ENCODE measurements at regions not wholly inside any gene's neighbourhood (a gene's known extent, or its start where the extent isn't known, plus 50 kb on each side); places are given as distances from the start of the nearest gene placed in this dataset.

DNA sequence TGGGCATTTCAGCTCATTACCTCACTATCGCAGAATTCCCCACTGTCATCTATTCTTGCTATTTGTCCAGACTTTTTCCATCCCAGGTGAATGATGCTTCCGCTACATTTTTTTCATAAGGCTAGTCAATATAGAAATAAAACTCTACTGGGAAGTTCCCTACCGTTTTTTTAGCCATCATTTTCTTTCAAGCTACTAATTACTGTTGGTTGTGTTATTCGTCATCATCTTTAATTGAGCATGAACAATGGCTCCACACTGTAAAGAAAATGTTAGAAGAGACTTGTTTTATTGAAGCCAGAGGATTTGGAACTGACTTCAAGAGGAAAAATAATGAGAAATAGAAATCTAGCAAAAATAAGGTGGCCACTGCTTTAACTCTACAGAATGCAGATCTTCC is 265.0 kb downstream of the ZNF608 start:
- H3K4me2 ChIP-seq (ENCODE audit: low read length): no peak overlapping the region
- no peaks in the 10 kb centered on the region for H3K36me3 ChIP-seq (ENCODE audit: insufficient read depth, low read length)
- no peak overlapping the region for H3K9ac ChIP-seq (ENCODE audit: low read depth, low read length)
- H3K9me3 ChIP-seq (replicated peaks; ENCODE audit: low read length): no peaks in the 10 kb centered on the region
- no peak overlapping the region for H3K4me3 ChIP-seq (ENCODE audit: low read length)
- H3K4me1 ChIP-seq (ENCODE audit: control insufficient read depth, insufficient read depth, low read length): no peaks in the 10 kb centered on the region
- no peaks in the 10 kb centered on the region for H3K27me3 ChIP-seq (ENCODE audit: control insufficient read depth, insufficient read depth, low read length)

DNA sequence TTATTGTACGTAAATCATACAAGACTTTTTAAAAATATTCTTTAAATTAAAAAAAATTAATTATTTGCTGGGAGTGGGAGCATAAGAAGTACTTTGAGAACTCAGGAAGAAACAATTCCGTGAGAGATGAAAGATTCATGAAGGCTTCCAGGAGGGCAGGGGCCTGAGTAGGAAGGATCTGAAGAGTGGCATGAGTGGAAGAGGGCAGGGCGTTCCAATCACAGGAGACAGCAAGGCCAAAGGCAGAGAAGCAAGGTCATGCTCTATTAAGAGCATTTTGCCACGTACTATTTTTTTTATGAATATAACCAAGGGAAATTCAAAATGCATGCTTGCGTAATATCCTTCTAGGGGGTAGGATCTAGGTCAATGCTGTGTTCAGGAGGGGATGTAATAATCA is 265.5 kb downstream of the ZNF608 start:
- Histone ChIP-seq H3K9ac (ENCODE audit: low read depth, low read length) (no peak overlapping the region), H3K4me1 (ENCODE audit: control insufficient read depth, insufficient read depth, low read length) (no peaks in the 10 kb centered on the region), H3K4me3 (ENCODE audit: low read length) (no peak overlapping the region), H3K27me3 (ENCODE audit: control insufficient read depth, insufficient read depth, low read length) (no peaks in the 10 kb centered on the region), H3K4me2 (ENCODE audit: low read length) (no peak overlapping the region), H3K36me3 (ENCODE audit: insufficient read depth, low read length) (no peaks in the 10 kb centered on the region), H3K9me3 (replicated peaks; ENCODE audit: low read length) (no peaks in the 10 kb centered on the region)

DNA sequence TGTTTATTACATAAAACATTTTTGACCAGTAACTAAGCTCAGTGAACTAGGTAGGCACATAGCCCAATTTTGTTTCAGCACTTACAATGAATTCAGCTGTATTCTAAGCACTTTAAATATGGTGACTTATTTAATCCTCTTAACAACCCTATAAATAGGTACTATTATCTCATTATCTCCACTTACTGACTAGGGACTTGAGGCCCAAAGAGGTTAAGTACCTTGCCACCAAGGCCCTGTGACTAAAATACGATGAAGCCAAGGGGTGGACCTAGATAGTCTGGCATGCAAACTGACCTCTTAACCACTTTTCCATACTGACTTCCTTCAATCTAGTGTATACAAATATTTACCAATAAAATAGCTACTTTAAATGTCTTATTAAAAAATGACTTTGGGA is 266.4 kb downstream of the ZNF608 start:
- no peaks in the 10 kb centered on the region for H3K27me3 ChIP-seq (ENCODE audit: control insufficient read depth, insufficient read depth, low read length)
- no peaks in the 10 kb centered on the region for H3K36me3 ChIP-seq (ENCODE audit: insufficient read depth, low read length)
- no peaks in the 10 kb centered on the region for H3K9me3 ChIP-seq (replicated peaks; ENCODE audit: low read length)
- no peak overlapping the region for H3K4me3 ChIP-seq (ENCODE audit: low read length)
- H3K4me1 ChIP-seq (ENCODE audit: control insufficient read depth, insufficient read depth, low read length): no peaks in the 10 kb centered on the region
- H3K4me2 ChIP-seq (ENCODE audit: low read length): no peak overlapping the region
- no peak overlapping the region for H3K9ac ChIP-seq (ENCODE audit: low read depth, low read length)

DNA sequence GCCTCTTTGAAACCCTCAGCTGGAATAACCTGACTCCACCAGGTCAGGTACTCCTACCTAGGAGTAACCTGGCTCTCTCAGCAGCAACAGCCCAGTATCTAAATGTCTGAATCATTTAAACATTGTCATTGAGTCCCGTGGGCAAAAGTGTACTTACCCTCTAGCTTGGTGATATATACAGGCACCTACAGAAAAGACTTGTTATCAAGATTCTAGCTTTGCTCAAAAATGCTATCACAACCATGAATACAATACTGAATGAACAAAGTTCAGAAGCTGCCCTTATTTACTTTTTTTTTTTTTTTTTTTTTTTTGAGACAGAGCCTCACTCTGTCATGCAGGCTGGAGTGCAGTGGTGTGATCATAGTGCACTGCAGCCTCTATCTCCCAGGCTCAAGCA is 268.2 kb downstream of the ZNF608 start:
- no peak overlapping the region for H3K9ac ChIP-seq (ENCODE audit: low read depth, low read length)
- no peak overlapping the region for H3K4me2 ChIP-seq (ENCODE audit: low read length)
- H3K36me3 ChIP-seq (ENCODE audit: insufficient read depth, low read length): no peaks in the 10 kb centered on the region
- H3K9me3 ChIP-seq (replicated peaks; ENCODE audit: low read length): no peaks in the 10 kb centered on the region
- no peaks in the 10 kb centered on the region for H3K4me1 ChIP-seq (ENCODE audit: control insufficient read depth, insufficient read depth, low read length)
- H3K27me3 ChIP-seq (ENCODE audit: control insufficient read depth, insufficient read depth, low read length): no peaks in the 10 kb centered on the region
- no peak overlapping the region for H3K4me3 ChIP-seq (ENCODE audit: low read length)

DNA sequence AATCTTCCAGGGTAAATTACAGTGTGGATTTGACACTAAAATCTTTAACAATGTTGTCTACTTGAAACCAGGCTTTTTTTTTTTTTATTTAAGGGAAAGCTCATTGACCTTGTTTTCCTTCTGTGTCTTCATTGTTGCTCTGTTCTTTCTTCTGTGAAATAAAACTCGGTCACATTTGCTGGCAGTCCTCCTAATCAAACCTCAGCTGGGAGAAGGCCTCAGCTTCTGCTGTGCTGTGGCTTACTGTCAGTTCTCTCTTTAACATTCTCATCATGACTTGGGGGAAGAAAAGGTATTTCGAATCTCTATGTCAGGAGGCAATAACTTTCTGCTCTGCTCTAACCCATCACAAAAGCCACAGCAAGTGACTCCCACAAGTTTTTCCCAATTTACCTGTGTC is 268.9 kb downstream of the ZNF608 start:
- no peaks in the 10 kb centered on the region for H3K9me3 ChIP-seq (replicated peaks; ENCODE audit: low read length)
- no peaks in the 10 kb centered on the region for H3K36me3 ChIP-seq (ENCODE audit: insufficient read depth, low read length)
- no peaks in the 10 kb centered on the region for H3K4me1 ChIP-seq (ENCODE audit: control insufficient read depth, insufficient read depth, low read length)
- H3K4me3 ChIP-seq (ENCODE audit: low read length): no peak overlapping the region
- H3K9ac ChIP-seq (ENCODE audit: low read depth, low read length): no peak overlapping the region
- H3K4me2 ChIP-seq (ENCODE audit: low read length): no peak overlapping the region
- H3K27me3 ChIP-seq (ENCODE audit: control insufficient read depth, insufficient read depth, low read length): no peaks in the 10 kb centered on the region

DNA sequence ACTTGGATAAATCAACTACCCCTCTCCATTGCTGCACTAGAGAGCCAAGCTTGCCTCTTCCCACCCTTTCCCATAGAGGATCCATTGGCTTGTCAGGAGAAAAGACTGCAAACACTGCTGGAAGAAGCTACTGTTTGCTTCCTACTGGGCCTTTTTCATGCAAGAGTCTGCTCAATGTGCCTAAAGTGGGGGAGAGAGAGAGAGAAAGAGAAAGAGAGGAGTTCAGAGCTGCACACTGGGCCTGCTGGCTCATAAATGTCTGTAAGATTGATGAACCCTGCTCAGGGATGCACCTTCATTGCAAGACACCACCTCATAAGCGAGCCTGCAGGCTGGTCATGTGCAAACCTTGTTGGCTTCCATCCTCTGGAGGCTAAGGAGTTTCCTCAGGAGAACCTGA is 269.4 kb downstream of the ZNF608 start:
- H3K9ac ChIP-seq (ENCODE audit: low read depth, low read length): no peak overlapping the region
- H3K27me3 ChIP-seq (ENCODE audit: control insufficient read depth, insufficient read depth, low read length): no peaks in the 10 kb centered on the region
- H3K4me1 ChIP-seq (ENCODE audit: control insufficient read depth, insufficient read depth, low read length): no peaks in the 10 kb centered on the region
- no peaks in the 10 kb centered on the region for H3K36me3 ChIP-seq (ENCODE audit: insufficient read depth, low read length)
- no peaks in the 10 kb centered on the region for H3K9me3 ChIP-seq (replicated peaks; ENCODE audit: low read length)
- H3K4me3 ChIP-seq (ENCODE audit: low read length): no peak overlapping the region
- no peak overlapping the region for H3K4me2 ChIP-seq (ENCODE audit: low read length)

DNA sequence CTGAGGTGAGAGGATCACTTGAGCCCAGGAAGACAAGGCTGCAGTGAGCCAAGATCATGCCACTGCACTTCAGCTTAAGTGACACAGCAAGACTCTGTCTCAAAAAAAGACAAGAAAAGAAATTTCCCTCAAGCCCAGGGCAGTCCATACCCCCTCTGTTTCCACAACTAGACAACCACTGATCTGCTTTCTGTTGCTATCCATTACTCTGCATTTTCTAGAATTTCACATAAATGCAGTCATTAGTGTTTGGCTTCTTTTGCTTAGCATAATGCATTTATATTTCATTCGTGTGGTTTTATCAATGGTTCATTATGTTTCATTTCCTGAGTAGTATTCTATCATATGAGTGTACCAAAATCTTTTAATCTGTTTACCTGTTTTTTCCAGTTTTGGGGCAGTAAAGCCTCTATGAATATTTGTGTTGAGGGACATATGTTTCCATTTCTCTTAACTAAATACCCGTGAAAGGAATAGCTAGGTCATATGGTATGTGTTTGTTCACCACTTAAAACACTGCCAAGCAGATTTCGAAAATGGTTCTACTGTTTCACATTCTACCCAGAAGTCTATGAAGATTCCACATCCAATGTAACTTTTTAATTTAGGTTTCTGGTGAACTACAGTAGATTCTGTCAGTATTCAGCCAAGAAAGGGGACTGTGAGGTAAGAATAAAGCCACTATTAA is 271.8 kb downstream of the ZNF608 start:
- Histone ChIP-seq H3K4me1 (ENCODE audit: control insufficient read depth, insufficient read depth, low read length) (no peaks in the 10 kb centered on the region), H3K4me2 (ENCODE audit: low read length) (no peak overlapping the region), H3K4me3 (ENCODE audit: low read length) (no peak overlapping the region), H3K27me3 (ENCODE audit: control insufficient read depth, insufficient read depth, low read length) (no peaks in the 10 kb centered on the region), H3K9me3 (replicated peaks; ENCODE audit: low read length) (no peaks in the 10 kb centered on the region), H3K36me3 (ENCODE audit: insufficient read depth, low read length) (no peaks in the 10 kb centered on the region), H3K9ac (ENCODE audit: low read depth, low read length) (no peak overlapping the region)

DNA sequence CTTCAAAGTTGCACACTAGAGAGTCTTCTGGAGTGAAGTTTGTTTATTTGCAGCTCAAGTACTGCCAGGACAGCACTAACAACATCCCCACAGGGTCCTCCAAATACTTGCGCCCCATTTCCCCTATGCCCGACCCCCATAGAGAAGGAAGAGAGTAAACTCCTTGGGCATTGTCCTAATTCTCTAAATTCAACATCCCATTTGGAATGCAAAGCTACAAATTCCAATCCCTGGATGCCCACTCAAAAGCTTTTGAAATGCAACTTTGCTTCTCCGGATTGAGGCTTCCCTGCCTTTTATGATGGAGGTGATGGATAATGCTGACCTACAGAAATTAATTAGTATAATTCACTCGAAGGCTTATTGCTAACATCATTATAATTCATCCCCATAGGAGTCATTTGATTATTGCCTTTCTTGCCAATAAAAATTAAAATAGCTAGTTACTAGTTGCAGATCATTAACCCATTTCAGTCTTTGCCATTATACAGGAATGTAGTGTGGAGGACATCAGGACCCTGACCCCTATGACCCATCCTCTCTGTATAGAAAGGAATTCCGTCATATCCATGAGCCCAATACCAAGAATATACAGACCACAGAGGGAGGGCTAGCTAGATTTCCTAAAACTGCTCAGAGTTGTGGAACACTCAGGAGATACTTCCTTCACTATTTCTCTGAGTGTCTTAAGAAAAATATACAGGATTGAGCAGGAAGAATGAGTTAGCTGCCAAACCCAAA is 277.6 kb downstream of the ZNF608 start:
- H3K4me1 ChIP-seq (ENCODE audit: control insufficient read depth, insufficient read depth, low read length): no peaks in the 10 kb centered on the region
- no peaks in the 10 kb centered on the region for H3K27me3 ChIP-seq (ENCODE audit: control insufficient read depth, insufficient read depth, low read length)
- no peaks in the 10 kb centered on the region for H3K9me3 ChIP-seq (replicated peaks; ENCODE audit: low read length)
- H3K36me3 ChIP-seq (ENCODE audit: insufficient read depth, low read length): no peaks in the 10 kb centered on the region
- H3K9ac ChIP-seq (ENCODE audit: low read depth, low read length): no peak overlapping the region
- H3K4me2 ChIP-seq (ENCODE audit: low read length): no peak overlapping the region
- H3K4me3 ChIP-seq (ENCODE audit: low read length): no peak overlapping the region

DNA sequence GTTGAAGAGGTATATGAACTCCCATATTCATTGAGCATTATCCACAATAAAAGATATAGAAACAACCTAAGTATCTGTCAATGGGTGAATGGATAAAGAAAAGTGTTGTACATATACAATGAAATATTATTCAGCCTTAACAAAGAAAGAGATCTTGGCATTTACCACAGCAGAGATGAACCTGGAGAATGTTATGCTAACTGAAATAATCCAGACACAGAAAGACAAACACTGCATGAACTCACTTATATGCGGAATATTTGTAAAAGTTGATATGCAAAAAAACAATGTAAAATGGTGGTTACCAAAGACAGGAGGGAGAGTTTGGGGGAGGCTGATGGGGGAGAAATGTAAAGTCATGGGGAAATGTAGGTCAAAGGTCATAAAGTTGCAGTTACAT is 278.7 kb downstream of the ZNF608 start:
- no peaks in the 10 kb centered on the region for H3K4me1 ChIP-seq (ENCODE audit: control insufficient read depth, insufficient read depth, low read length)
- no peak overlapping the region for H3K4me2 ChIP-seq (ENCODE audit: low read length)
- H3K36me3 ChIP-seq (ENCODE audit: insufficient read depth, low read length): no peaks in the 10 kb centered on the region
- no peak overlapping the region for H3K9ac ChIP-seq (ENCODE audit: low read depth, low read length)
- H3K4me3 ChIP-seq (ENCODE audit: low read length): no peak overlapping the region
- no peaks in the 10 kb centered on the region for H3K27me3 ChIP-seq (ENCODE audit: control insufficient read depth, insufficient read depth, low read length)
- H3K9me3 ChIP-seq (replicated peaks; ENCODE audit: low read length): no peaks in the 10 kb centered on the region

DNA sequence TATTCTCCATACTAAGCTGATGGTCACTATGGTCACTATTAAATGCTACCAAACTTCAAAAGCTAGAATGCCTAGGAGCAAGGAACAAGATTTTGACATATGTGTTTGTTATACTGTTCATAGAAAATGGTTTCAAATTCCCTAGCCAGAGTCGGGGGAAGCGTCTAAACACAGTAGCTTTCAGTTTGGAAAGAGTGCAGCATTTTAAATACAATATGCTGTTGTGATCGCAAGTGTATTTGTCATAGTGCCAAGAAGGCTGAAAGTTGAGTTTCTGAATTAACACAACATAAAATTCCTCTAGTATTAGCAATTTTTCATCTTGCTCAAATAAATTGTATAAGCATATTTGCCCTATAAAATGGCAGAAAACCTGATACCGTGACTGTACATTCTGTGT is 280.4 kb downstream of the ZNF608 start:
- no peaks in the 10 kb centered on the region for H3K9me3 ChIP-seq (replicated peaks; ENCODE audit: low read length)
- no peaks in the 10 kb centered on the region for H3K27me3 ChIP-seq (ENCODE audit: control insufficient read depth, insufficient read depth, low read length)
- H3K9ac ChIP-seq (ENCODE audit: low read depth, low read length): no peak overlapping the region
- no peaks in the 10 kb centered on the region for H3K36me3 ChIP-seq (ENCODE audit: insufficient read depth, low read length)
- no peak overlapping the region for H3K4me2 ChIP-seq (ENCODE audit: low read length)
- no peak overlapping the region for H3K4me3 ChIP-seq (ENCODE audit: low read length)
- H3K4me1 ChIP-seq (ENCODE audit: control insufficient read depth, insufficient read depth, low read length): no peaks in the 10 kb centered on the region

DNA sequence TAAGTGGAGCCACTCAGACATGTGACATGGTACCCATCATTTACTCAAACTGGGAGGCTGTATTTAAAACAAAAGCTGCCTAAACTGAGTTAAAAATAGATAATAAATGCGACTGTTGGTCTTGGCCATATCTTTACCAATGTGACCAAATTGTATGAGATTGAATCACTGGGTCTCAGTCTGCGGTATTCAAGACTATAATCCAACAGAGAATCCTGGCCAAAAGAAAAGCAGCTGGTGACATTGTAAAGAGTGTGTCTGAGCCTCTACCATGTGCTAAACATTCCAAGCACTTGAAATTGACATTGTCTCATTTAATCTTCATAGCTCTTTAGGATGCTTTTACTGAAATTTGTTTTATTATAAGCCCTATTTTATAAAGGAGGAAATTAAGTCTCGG is 282.6 kb downstream of the ZNF608 start:
- H3K4me1 ChIP-seq (ENCODE audit: control insufficient read depth, insufficient read depth, low read length): no peaks in the 10 kb centered on the region
- no peak overlapping the region for H3K9ac ChIP-seq (ENCODE audit: low read depth, low read length)
- H3K4me3 ChIP-seq (ENCODE audit: low read length): no peak overlapping the region
- no peak overlapping the region for H3K4me2 ChIP-seq (ENCODE audit: low read length)
- no peaks in the 10 kb centered on the region for H3K36me3 ChIP-seq (ENCODE audit: insufficient read depth, low read length)
- peaks cover 15% of the 10 kb centered on the region for H3K9me3 ChIP-seq (replicated peaks; ENCODE audit: low read length)
- no peaks in the 10 kb centered on the region for H3K27me3 ChIP-seq (ENCODE audit: control insufficient read depth, insufficient read depth, low read length)

DNA sequence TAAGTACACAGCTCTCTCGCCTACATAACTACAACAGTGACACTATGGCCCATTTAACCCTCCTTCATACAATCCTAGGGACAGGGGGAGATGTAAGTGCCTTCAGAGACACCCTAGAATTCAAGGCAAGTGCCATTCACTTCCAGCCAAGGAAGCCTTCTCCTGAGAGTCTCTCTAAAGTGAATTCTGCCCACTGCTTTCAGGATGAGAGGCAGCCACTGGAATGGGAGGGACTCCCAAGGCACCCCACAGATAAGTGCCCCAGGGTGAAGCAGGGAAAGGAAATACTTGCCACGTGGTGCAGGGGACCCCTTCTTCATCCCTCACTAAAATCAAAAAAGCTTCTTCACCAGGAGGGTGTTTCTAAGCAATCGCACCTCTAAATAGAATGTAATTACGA is 283.7 kb downstream of the ZNF608 start:
- Histone ChIP-seq H3K9ac (ENCODE audit: low read depth, low read length) (no peak overlapping the region), H3K4me1 (ENCODE audit: control insufficient read depth, insufficient read depth, low read length) (no peaks in the 10 kb centered on the region), H3K4me3 (ENCODE audit: low read length) (no peak overlapping the region), H3K27me3 (ENCODE audit: control insufficient read depth, insufficient read depth, low read length) (no peaks in the 10 kb centered on the region), H3K9me3 (replicated peaks; ENCODE audit: low read length) (peaks cover 15% of the 10 kb centered on the region), H3K36me3 (ENCODE audit: insufficient read depth, low read length) (no peaks in the 10 kb centered on the region), H3K4me2 (ENCODE audit: low read length) (no peak overlapping the region)

Measured in skeletal muscle satellite cell (primary cell).